ENCODE measurements at regions not wholly inside any gene's neighbourhood (a gene's known extent, or its start where the extent isn't known, plus 50 kb on each side); places are given as distances from the start of the nearest gene placed in this dataset.
A peak's percentile ranks its signal among the peaks of the same experiment; 100 is the strongest.

- Mint-ChIP-seq H3K4me1 (peaks cover 13% of the 10 kb centered on the region), H3K9me3 (no peaks in the 10 kb centered on the region), H3K27me3 (ENCODE audit: low read depth) (no peaks in the 10 kb centered on the region), H3K36me3 (ENCODE audit: low read depth) (no peaks in the 10 kb centered on the region), H3K27ac (no peak overlapping the region), H3K4me3 (no peak overlapping the region)
- TF ChIP-seq, protein P1, sequence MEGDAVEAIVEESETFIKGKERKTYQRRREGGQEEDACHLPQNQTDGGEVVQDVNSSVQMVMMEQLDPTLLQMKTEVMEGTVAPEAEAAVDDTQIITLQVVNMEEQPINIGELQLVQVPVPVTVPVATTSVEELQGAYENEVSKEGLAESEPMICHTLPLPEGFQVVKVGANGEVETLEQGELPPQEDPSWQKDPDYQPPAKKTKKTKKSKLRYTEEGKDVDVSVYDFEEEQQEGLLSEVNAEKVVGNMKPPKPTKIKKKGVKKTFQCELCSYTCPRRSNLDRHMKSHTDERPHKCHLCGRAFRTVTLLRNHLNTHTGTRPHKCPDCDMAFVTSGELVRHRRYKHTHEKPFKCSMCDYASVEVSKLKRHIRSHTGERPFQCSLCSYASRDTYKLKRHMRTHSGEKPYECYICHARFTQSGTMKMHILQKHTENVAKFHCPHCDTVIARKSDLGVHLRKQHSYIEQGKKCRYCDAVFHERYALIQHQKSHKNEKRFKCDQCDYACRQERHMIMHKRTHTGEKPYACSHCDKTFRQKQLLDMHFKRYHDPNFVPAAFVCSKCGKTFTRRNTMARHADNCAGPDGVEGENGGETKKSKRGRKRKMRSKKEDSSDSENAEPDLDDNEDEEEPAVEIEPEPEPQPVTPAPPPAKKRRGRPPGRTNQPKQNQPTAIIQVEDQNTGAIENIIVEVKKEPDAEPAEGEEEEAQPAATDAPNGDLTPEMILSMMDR (IDR thresholded peaks at IDR 0.05; ENCODE audit: unreplicated experiment in 3 of 3) = no peak
Observed at GRCh38 chr6:90701926-90702325, 115.1 kb upstream of the MAP3K7 start.

DNA sequence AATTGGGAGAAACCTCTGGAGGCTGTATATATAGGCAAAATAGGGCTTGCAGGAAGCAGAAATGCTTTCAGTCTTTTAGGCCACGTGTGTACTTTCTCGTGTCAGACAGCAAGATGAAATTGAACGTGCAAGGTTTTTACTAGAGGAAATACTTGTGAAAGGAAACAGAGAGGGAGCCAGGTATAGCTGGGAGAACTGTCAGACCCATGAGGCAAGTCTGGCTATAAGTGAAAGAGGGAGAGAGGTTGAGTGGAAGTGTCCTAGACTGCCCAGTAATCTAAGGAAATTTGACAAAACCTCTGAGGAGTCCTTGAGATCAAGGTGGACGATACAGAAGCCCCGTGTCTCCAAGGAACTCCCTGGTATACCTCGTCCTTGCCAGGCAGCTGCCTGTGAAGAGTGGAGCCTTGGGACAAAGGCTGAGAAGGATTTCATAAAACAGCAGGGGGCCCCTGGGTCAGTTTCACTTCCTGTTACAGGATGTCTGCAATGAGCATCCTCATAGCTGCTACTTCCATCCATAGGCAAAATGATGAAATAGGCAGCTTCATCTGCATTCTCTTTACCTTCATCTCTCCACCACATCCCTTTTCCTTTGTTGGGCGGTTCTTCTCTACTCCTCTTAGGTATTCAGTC, 114.4 kb upstream of the MAP3K7 start:
- Mint-ChIP-seq H3K36me3 (ENCODE audit: low read depth) (no peaks in the 10 kb centered on the region), H3K4me3 (no peak overlapping the region), H3K27me3 (ENCODE audit: low read depth) (no peaks in the 10 kb centered on the region), H3K27ac (peak overlapping the region in 1 of 3 experiments; percentile 12), H3K9me3 (no peaks in the 10 kb centered on the region), H3K4me1 (peaks cover 10% of the 10 kb centered on the region)
- TF ChIP-seq, protein P1 (IDR thresholded peaks at IDR 0.05; ENCODE audit: unreplicated experiment in 3 of 3) = no peak

DNA sequence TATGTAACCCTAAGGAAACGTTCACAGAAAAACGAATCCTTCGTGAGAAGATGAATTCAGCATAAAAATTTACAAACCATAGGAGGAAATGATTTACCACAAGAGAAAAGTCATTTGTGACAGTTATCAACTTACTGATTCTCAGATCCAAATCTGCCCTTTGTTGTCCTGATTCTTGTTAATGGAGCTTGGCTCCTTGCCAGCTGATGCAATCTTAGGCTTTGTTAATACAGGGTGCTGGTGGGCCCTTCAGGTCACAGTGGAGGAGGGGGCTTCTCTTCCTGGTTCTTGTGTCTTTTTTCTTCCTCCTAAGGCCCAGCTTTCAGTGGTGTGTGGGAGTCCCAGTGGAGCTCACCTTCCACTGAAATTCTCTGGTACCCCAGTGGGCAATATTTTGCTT, 108.4 kb upstream of the MAP3K7 start:
- no peaks in the 10 kb centered on the region for H3K9me3 Mint-ChIP-seq
- H3K4me3 Mint-ChIP-seq = no peak overlapping the region
- H3K36me3 Mint-ChIP-seq (ENCODE audit: low read depth) = no peaks in the 10 kb centered on the region
- H3K27ac Mint-ChIP-seq = no peak overlapping the region
- TF ChIP-seq, protein P1 (IDR thresholded peaks at IDR 0.05; ENCODE audit: unreplicated experiment in 3 of 3) = no peak
- peaks cover 6% of the 10 kb centered on the region for H3K27me3 Mint-ChIP-seq (ENCODE audit: low read depth)
- peaks cover 6% of the 10 kb centered on the region for H3K4me1 Mint-ChIP-seq

DNA sequence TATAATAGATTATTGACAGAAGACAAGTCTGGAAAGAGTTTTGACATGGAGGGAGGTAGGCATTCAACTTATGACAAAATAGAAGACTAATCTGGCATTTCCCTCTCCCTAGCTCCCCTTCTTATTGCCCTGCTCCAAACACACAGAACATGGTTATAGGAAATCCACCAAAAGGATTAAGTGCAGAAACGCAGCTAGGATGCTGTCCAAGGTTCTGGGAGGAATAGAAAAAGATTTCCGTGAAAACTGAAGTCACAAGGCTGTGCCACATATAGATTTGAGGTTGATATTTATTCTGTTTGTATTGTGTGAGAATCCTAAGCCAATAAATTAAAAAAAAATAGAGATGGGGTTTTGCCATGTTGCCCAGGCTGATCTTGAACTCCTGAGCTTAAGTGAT, 107.9 kb upstream of the MAP3K7 start:
- H3K27me3 Mint-ChIP-seq (ENCODE audit: low read depth) = peaks cover 6% of the 10 kb centered on the region
- TF ChIP-seq, protein P1 (IDR thresholded peaks at IDR 0.05; ENCODE audit: unreplicated experiment in 3 of 3) = no peak
- H3K36me3 Mint-ChIP-seq (ENCODE audit: low read depth) = no peaks in the 10 kb centered on the region
- H3K9me3 Mint-ChIP-seq = no peaks in the 10 kb centered on the region
- H3K4me1 Mint-ChIP-seq = peaks cover under 1% of the 10 kb centered on the region
- no peak overlapping the region for H3K27ac Mint-ChIP-seq
- H3K4me3 Mint-ChIP-seq = no peak overlapping the region

DNA sequence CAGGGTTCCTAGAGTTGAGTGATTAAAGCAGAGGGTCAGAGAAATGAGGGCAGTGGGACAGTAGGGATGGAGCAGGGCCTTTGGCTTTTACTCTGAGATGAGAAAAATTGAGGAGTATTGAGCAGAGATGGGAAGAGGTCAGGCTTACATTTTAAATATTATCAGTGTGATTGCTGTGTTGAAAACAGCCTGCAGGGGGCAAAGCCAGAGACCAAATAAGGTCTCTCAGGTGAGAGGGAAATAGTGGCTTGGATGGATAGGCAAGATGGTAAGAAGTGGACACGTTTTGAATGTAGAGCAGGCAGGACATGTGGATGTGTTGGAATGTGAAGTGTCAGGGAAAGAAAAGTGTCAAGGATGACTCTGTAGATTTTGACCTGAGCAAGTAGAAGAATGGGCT, 105.0 kb upstream of the MAP3K7 start:
- Mint-ChIP-seq H3K27me3 (ENCODE audit: low read depth) (peaks cover 6% of the 10 kb centered on the region), H3K36me3 (ENCODE audit: low read depth) (no peaks in the 10 kb centered on the region), H3K9me3 (no peaks in the 10 kb centered on the region), H3K4me1 (no peaks in the 10 kb centered on the region), H3K4me3 (no peak overlapping the region), H3K27ac (no peak overlapping the region)
- TF ChIP-seq, protein P1 (IDR thresholded peaks at IDR 0.05; ENCODE audit: unreplicated experiment in 3 of 3) = no peak

DNA sequence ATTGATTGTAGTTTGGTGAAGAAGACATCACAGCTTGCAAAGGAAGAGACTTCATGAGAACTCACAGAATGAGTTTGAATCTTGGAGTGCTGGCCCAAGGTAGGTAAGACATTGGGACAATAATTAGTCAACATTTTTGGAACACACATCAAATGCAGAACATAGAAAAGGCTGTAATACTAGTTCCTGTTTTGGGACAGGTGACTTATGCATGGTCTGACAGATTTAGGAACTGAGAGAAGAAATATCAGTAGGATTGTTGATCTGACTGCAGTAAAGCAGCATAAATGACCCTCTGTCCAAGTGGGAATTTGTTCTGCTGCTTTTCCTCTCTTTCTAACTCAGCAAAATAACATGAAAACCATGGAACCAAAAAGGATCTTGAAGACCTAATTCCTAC, 102.3 kb upstream of the MAP3K7 start:
- H3K4me1 Mint-ChIP-seq = no peaks in the 10 kb centered on the region
- peaks cover 6% of the 10 kb centered on the region for H3K27me3 Mint-ChIP-seq (ENCODE audit: low read depth)
- TF ChIP-seq, protein P1 (IDR thresholded peaks at IDR 0.05; ENCODE audit: unreplicated experiment in 3 of 3) = no peak
- H3K27ac Mint-ChIP-seq = no peak overlapping the region
- no peak overlapping the region for H3K4me3 Mint-ChIP-seq
- no peaks in the 10 kb centered on the region for H3K9me3 Mint-ChIP-seq
- H3K36me3 Mint-ChIP-seq (ENCODE audit: low read depth) = no peaks in the 10 kb centered on the region

Data from nephron (organoid).